H1 (cell line): ENCODE measurements at regions not wholly inside any gene's neighbourhood (a gene's known extent, or its start where the extent isn't known, plus 50 kb on each side); places are given as distances from the start of the nearest gene placed in this dataset.
A peak's percentile ranks its signal among the peaks of the same experiment; 100 is the strongest.
"Not testable (repeated sequence)": the region's sequence is repeated elsewhere in the genome, so short reads cannot be mapped to it uniquely, and the experiment has no call there.

Source experiments
- CTCF ChIA-PET: fragments of 300-600 bp; sonication (Branson Sonifier 250); formaldehyde crosslinking; loops from one replicate; lab custom pipeline; 2021; ENCODE audit not compliant: partially characterized antibody; lab: Charles Lee
- POLR2A ChIA-PET: fragments of 300-600 bp; sonication (Branson Sonifier 250); formaldehyde crosslinking; loops from one replicate; lab custom pipeline; 2021; ENCODE audit warnings: inconsistent platforms; ENCODE audit not compliant: partially characterized antibody; lab: Charles Lee
- DNase-seq, 2 experiments: peaks; one replicate each; pipeline versions ENCODE4 v3.0.0 to v3.0.0-alpha.2; 2010 to 2022; ENCODE audit warnings: low spot score in 2 of 2, low read depth in 1 of 2, mixed read lengths in 1 of 2
- FAIRE-seq: peaks from 2 replicates; lab custom pipeline; 2011; peaks lifted over from hg19 to GRCh38; lab: Jason Lieb, UNC
- H2AFZ ChIP-seq: 2 replicates; pipeline ENCODE4 v1.8.1; 2012; ENCODE audit warnings: low read length, inconsistent platforms
- H2AK5ac ChIP-seq: 2 replicates; pipeline ENCODE4 v1.6.1; 2013; ENCODE audit warnings: low read depth, low read length
- H2BK120ac ChIP-seq: replicated peaks from 2 replicates; pipeline ENCODE3; 2013; ENCODE audit warnings: low read depth, low read length, inconsistent platforms
- H2BK12ac ChIP-seq: 2 replicates; pipeline ENCODE4 v1.6.1; 2013; ENCODE audit warnings: low read depth, low read length
- H2BK15ac ChIP-seq: 2 replicates; pipeline ENCODE4 v1.6.1; 2013; ENCODE audit warnings: low read length
- H2BK20ac ChIP-seq: 2 replicates; pipeline ENCODE4 v1.6.1; 2013; ENCODE audit warnings: low read length
- H2BK5ac ChIP-seq: 2 replicates; pipeline ENCODE4 v1.6.1; 2013; ENCODE audit warnings: low read depth, low read length
- H3K14ac ChIP-seq: 2 replicates; pipeline ENCODE4 v1.6.1; 2013; ENCODE audit warnings: inconsistent platforms; ENCODE audit not compliant: insufficient read length
- H3K18ac ChIP-seq: 2 replicates; pipeline ENCODE4 v1.6.1; 2013; ENCODE audit warnings: low read length; ENCODE audit errors: extremely low read depth
- H3K23ac ChIP-seq: 2 replicates; pipeline ENCODE4 v1.6.1; 2013; ENCODE audit warnings: inconsistent platforms; ENCODE audit not compliant: insufficient read length
- H3K23me2 ChIP-seq: 2 replicates; pipeline ENCODE4 v1.6.1; 2013; ENCODE audit warnings: low read depth, low read length
- H3K27ac ChIP-seq: 2 replicates; pipeline ENCODE4 v1.6.1; 2011; ENCODE audit warnings: low read depth, low read length, inconsistent platforms
- H3K27me3 ChIP-seq, 4 experiments: replicated peaks in 1 of 4; 1 replicate in 1 of 4; 2 replicates in 3 of 4; pipeline versions ENCODE4 v1.6.1 to v1.8.1; 2011 to 2013; ENCODE audit warnings: low read length in 3 of 4, mild to moderate bottlenecking in 3 of 4, inconsistent platforms in 2 of 4, mixed read lengths in 2 of 4, moderate library complexity in 1 of 4; ENCODE audit not compliant: control insufficient read depth in 3 of 4, insufficient read depth in 3 of 4; ENCODE audit errors: extremely low read depth in 1 of 4
- H3K36me3 ChIP-seq, 4 experiments: 2 replicates each; pipeline versions ENCODE4 v1.6.1 to v1.8.1; 2011 to 2013; ENCODE audit warnings: mild to moderate bottlenecking in 4 of 4, low read length in 3 of 4, moderate library complexity in 2 of 4, control low read depth in 1 of 4, inconsistent platforms in 1 of 4; ENCODE audit not compliant: insufficient read depth in 4 of 4, control insufficient read depth in 2 of 4
- H3K4ac ChIP-seq: replicated peaks from 2 replicates; pipeline ENCODE3; 2013; ENCODE audit warnings: low read length, low read depth, mixed read lengths, inconsistent platforms; ENCODE audit not compliant: insufficient read length
- H3K4me1 ChIP-seq, 4 experiments: replicated peaks in 1 of 4; 1 replicate in 1 of 4; 2 replicates in 3 of 4; pipeline versions ENCODE4 v1.6.1 to v1.8.1; 2011 to 2013; ENCODE audit warnings: low read length in 3 of 4, inconsistent platforms in 2 of 4, mixed read lengths in 1 of 4; ENCODE audit not compliant: insufficient read depth in 4 of 4, control insufficient read depth in 3 of 4
- H3K4me2 ChIP-seq, 2 experiments: 2 replicates each; pipeline versions ENCODE4 v1.6.1 to v1.8.1; 2011 to 2013; ENCODE audit warnings: low read depth in 2 of 2, low read length in 2 of 2, control low read depth in 1 of 2, inconsistent platforms in 1 of 2, mild to moderate bottlenecking in 1 of 2; ENCODE audit not compliant: insufficient read depth in 1 of 2
- H3K4me3 ChIP-seq, 4 experiments: fragments of 200-600, 300-600 bp in 1 of 4; sonication (generic), shearing (Covaris generic), sonication (Bioruptor Twin) in 1 of 4; 2 replicates each; pipeline versions ENCODE4 v1.5.1 to v1.8.1; 2011 to 2016; ENCODE audit warnings: low read length in 4 of 4, low read depth in 3 of 4, control low read depth in 2 of 4, inconsistent platforms in 2 of 4, mild to moderate bottlenecking in 2 of 4, mixed read lengths in 1 of 4, moderate library complexity in 1 of 4; ENCODE audit not compliant: insufficient read depth in 2 of 4; ENCODE audit errors: extremely low read depth in 1 of 4
- H3K56ac ChIP-seq: replicated peaks from 2 replicates; pipeline ENCODE3; 2013; ENCODE audit warnings: low read depth, mild to moderate bottlenecking, mixed read lengths, low read length, inconsistent platforms; ENCODE audit not compliant: insufficient read length
- H3K79me1 ChIP-seq: 2 replicates; pipeline ENCODE4 v1.6.1; 2013; ENCODE audit warnings: low read depth, low read length, control low read depth
- H3K79me2 ChIP-seq, 2 experiments: 2 replicates each; pipeline versions ENCODE4 v1.6.1 to v1.8.1; 2012 to 2013; ENCODE audit warnings: low read length in 2 of 2, mild to moderate bottlenecking in 2 of 2, inconsistent platforms in 1 of 2; ENCODE audit not compliant: insufficient read depth in 2 of 2, control insufficient read depth in 1 of 2
- H3K9ac ChIP-seq, 4 experiments: replicated peaks in 1 of 4; 1 replicate in 1 of 4; 2 replicates in 3 of 4; pipeline versions ENCODE4 v1.6.1 to v1.8.1; 2011 to 2013; ENCODE audit warnings: low read depth in 3 of 4, low read length in 3 of 4, control low read depth in 2 of 4, mild to moderate bottlenecking in 2 of 4, moderate library complexity in 2 of 4, inconsistent platforms in 1 of 4; ENCODE audit errors: extremely low read depth in 1 of 4
- H3K9me3 ChIP-seq, 2 experiments: 2 replicates each; pipeline versions ENCODE4 v1.6.1 to v1.8.1; 2012 to 2013; ENCODE audit warnings: mild to moderate bottlenecking in 2 of 2, moderate library complexity in 2 of 2, control low read depth in 1 of 2, inconsistent platforms in 1 of 2, low read depth in 1 of 2, low read length in 1 of 2, mixed read lengths in 1 of 2; ENCODE audit not compliant: insufficient read depth in 2 of 2
- H4K20me1 ChIP-seq, 2 experiments: replicated peaks in 1 of 2; 2 replicates each; pipeline versions ENCODE3 to v1.8.1; 2011 to 2013; ENCODE audit warnings: inconsistent platforms in 2 of 2, low read length in 2 of 2, mild to moderate bottlenecking in 1 of 2; ENCODE audit not compliant: insufficient read depth in 2 of 2, control insufficient read depth in 1 of 2
- H4K5ac ChIP-seq: 2 replicates; pipeline ENCODE4 v1.6.1; 2013; ENCODE audit warnings: low read length, low read depth, mixed read lengths, inconsistent platforms; ENCODE audit not compliant: insufficient read length
- H4K8ac ChIP-seq: 2 replicates; pipeline ENCODE4 v1.8.0; 2013; ENCODE audit warnings: mild to moderate bottlenecking, moderate library complexity, low read length, inconsistent platforms; ENCODE audit not compliant: insufficient read depth; ENCODE audit errors: extremely low read depth
- H4K91ac ChIP-seq: replicated peaks from 2 replicates; pipeline ENCODE3; 2013; ENCODE audit warnings: low read length, mixed read lengths, inconsistent platforms; ENCODE audit not compliant: insufficient read length
- SIX5 ChIP-seq: IDR thresholded peaks from 2 replicates; pipeline ENCODE4 v1.6.1; 2011; ENCODE audit warnings: mild to moderate bottlenecking, low read depth, low read length
- WGBS, 2 experiments: shearing (Covaris generic) in 1 of 2; methylation state at CpG; one replicate each; pipeline versions ENCODE4 v1.1.6 to v1.1.7; 2013 to 2015; ENCODE audit warnings: low lambda C conversion rate in 2 of 2, mixed read lengths in 2 of 2, inconsistent platforms in 1 of 2, low coverage in 1 of 2, missing lambda C conversion rate in 1 of 2; ENCODE audit not compliant: insufficient replicate concordance in 2 of 2, insufficient coverage in 1 of 2, insufficient read length in 1 of 2; ENCODE audit errors: extremely low coverage in 1 of 2, missing lambda C conversion rate in 1 of 2; 5-methylcytosine and 5-hydroxymethylcytosine counted together

GRCh38 chr3:152688313-152688712 lies 146.6 kb upstream of the P2RY1 start:
- H3K27ac ChIP-seq: no peak overlapping the region
- FAIRE-seq (no peak), DNase-seq (peak in 1 of 2 experiments; percentile 5)
- H3K4me2 ChIP-seq: no peak overlapping the region
- TF ChIP-seq SIX5: no peak
- no peak overlapping the region for H3K23ac ChIP-seq
- WGBS, 2 experiments: 57% methylated on average over 5 of the region's 5 CpGs; no CpG with 5 or more reads in 1 of the 2 experiments
- no peak overlapping the region for H3K4me3 ChIP-seq
- H4K20me1 ChIP-seq: no peaks in the 10 kb centered on the region
- 0 out of 2 replicates have a peak overlapping the region, but pooled peaks have one; percentile 44 for H2AFZ ChIP-seq
- no peaks in the 10 kb centered on the region; the same call in 1 of the 2 replicates for H3K23me2 ChIP-seq
- no peak overlapping the region for H3K9ac ChIP-seq
- H3K4me1 ChIP-seq: no peaks in the 10 kb centered on the region
- H3K4ac ChIP-seq: no peak overlapping the region
- H4K5ac ChIP-seq: no peak overlapping the region
- no peak overlapping the region; the same call in 1 of the 2 replicates for H2BK15ac ChIP-seq
- H3K79me2 ChIP-seq: no peaks in the 10 kb centered on the region
- H4K91ac ChIP-seq: no peak overlapping the region
- H2AK5ac ChIP-seq: no peak overlapping the region
- H4K8ac ChIP-seq: no peak overlapping the region
- no peaks in the 10 kb centered on the region for H3K27me3 ChIP-seq
- H3K18ac ChIP-seq: no peak overlapping the region
- no peak overlapping the region for H2BK120ac ChIP-seq
- no peak overlapping the region for H2BK20ac ChIP-seq
- POLR2A ChIA-PET: no interaction called here
- no peak overlapping the region for H2BK5ac ChIP-seq
- H3K9me3 ChIP-seq: peaks cover 4 to 6% of the 10 kb centered on the region in 2 experiments; a peak in 1 of 4 replicates
- 0 out of 2 replicates have a peak overlapping the region, but pooled peaks have one; percentile 60 for H2BK12ac ChIP-seq
- H3K36me3 ChIP-seq: no peaks in the 10 kb centered on the region
- CTCF ChIA-PET: interaction anchor here (1.2 to 1.5 kb wide), 2 partner anchors 10 to 112 kb away, joined by 3 to 4 read pairs; no protein-coding TSS in a partner anchor
- no peak overlapping the region for H3K56ac ChIP-seq
- H3K79me1 ChIP-seq: no peaks in the 10 kb centered on the region
- no peak overlapping the region for H3K14ac ChIP-seq

GRCh38 chr3:152692326-152692725 lies 142.6 kb upstream of the P2RY1 start:
- H2AK5ac ChIP-seq, H3K79me1 ChIP-seq, FAIRE-seq, H4K8ac ChIP-seq, H3K79me2 ChIP-seq, H3K9ac ChIP-seq, H4K91ac ChIP-seq, H3K23me2 ChIP-seq, CTCF ChIA-PET, H3K23ac ChIP-seq, H3K56ac ChIP-seq, H3K9me3 ChIP-seq, H3K14ac ChIP-seq, H3K4me3 ChIP-seq, H4K20me1 ChIP-seq, DNase-seq, H2BK15ac ChIP-seq, H3K4me1 ChIP-seq, H2BK5ac ChIP-seq, POLR2A ChIA-PET, H3K4ac ChIP-seq, H3K36me3 ChIP-seq, H3K27me3 ChIP-seq, H2BK12ac ChIP-seq, H2AFZ ChIP-seq, H3K4me2 ChIP-seq, H2BK120ac ChIP-seq, H4K5ac ChIP-seq, H3K18ac ChIP-seq, H2BK20ac ChIP-seq, H3K27ac ChIP-seq: not testable (repeated sequence)
- WGBS, 2 experiments: 100% methylated on average over 2 of the region's 2 CpGs; no CpG with 5 or more reads in 1 of the 2 experiments
